Epithelial cell of esophagus (primary cell): ENCODE measurements at regions not wholly inside any gene's neighbourhood (a gene's known extent, or its start where the extent isn't known, plus 50 kb on each side); places are given as distances from the start of the nearest gene placed in this dataset.
"Not testable (repeated sequence)": the region's sequence is repeated elsewhere in the genome, so short reads cannot be mapped to it uniquely, and the experiment has no call there.

Source experiments
- DNase-seq: peaks from one replicate; pipeline ENCODE4 v3.0.0; 2010; ENCODE audit warnings: low read depth
- H3K4me3 ChIP-seq: 2 replicates; pipeline ENCODE4 v1.5.1; 2011; ENCODE audit warnings: mild to moderate bottlenecking, low read length, control low read depth
- TF ChIP-seq, protein P1 (sequence below): IDR thresholded peaks from 2 replicates; pipeline ENCODE4 v1.5.1; 2011; ENCODE audit warnings: low read depth, mild to moderate bottlenecking, low read length, control low read depth, inconsistent platforms; ENCODE audit not compliant: insufficient read depth; ENCODE audit errors: missing control alignments

DNA sequence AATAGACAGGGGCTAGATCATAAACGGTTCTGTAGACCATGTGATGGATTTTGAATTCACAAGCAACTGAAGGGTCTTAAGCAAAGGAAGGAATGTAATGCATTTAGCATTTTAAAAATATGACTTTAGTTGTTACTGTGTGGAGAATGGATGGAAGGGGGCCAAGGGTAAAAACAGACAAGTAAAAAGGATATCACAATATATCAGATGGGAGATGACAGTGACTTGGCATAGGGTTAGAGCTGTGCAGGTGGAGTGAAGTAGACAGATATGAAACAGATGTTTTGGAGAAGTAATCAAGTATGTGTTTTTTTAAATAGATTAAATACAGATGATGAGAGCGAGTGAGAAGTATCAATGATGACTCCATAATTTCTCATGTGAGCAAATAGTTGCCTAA lies 1116.0 kb upstream of the TENM3 start:
- DNase-seq: no peak
- TF ChIP-seq, protein P1, sequence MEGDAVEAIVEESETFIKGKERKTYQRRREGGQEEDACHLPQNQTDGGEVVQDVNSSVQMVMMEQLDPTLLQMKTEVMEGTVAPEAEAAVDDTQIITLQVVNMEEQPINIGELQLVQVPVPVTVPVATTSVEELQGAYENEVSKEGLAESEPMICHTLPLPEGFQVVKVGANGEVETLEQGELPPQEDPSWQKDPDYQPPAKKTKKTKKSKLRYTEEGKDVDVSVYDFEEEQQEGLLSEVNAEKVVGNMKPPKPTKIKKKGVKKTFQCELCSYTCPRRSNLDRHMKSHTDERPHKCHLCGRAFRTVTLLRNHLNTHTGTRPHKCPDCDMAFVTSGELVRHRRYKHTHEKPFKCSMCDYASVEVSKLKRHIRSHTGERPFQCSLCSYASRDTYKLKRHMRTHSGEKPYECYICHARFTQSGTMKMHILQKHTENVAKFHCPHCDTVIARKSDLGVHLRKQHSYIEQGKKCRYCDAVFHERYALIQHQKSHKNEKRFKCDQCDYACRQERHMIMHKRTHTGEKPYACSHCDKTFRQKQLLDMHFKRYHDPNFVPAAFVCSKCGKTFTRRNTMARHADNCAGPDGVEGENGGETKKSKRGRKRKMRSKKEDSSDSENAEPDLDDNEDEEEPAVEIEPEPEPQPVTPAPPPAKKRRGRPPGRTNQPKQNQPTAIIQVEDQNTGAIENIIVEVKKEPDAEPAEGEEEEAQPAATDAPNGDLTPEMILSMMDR: no peak
- H3K4me3 ChIP-seq: no peak overlapping the region

DNA sequence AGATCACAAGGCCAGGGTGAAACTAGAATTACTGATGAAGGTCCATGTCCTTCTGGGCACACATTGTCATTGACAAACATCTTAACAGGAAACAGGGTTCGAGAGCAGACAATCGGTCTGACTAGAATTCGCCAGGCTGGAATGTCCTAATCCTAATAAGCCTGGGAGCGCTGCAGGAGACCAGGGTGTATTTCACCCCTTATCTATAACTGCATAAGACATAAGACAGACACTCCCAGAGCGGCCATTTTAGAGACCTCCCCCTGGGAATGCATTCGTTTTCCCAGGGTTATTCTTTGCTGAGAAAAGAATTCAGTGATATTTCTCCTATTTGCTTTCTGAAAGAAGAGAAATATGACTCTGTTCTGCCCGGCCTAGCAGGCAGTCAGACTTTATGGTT lies 1112.9 kb upstream of the TENM3 start:
- H3K4me3 ChIP-seq, DNase-seq: not testable (repeated sequence)

DNA sequence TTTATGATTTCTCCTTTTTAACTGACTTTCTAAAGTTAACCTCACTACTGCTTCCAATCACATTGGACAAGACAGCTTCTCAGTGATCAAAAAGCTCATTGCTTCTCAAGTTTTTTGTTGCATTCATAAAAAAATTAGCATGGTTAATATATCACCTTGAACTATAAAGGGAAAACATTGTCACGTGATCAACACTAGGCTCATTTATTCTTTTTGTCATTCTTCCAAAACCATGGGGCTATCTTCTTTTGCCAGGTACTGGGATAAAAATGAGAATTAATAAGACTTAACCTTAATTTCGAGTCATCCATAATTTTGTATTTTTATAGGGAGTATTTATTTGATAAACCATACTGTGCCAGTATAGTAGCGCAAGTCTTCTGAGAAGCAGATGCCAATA lies 1105.9 kb upstream of the TENM3 start:
- DNase-seq: no peak
- no peak overlapping the region for H3K4me3 ChIP-seq
- TF ChIP-seq, protein P1: no peak

DNA sequence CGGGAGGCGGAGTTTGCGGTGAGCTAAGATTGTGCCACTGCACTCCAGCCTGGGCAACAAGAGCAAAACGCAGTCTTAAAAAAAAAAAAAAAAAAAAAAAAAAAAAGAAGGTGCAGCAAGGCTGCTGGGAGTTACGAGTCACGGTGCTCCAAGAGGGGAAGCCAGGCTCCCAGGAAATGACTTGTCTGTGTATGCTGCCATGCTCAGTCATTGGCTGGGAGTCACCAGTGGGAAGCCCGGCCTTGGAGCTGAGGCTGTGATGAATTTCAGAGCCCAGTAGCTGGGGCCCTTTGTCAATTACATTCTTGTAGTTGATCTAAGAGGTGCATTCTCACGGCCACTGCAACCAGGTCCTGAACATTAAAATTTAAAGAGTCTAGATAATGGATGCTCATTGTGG lies 1105.1 kb upstream of the TENM3 start:
- H3K4me3 ChIP-seq: no peak overlapping the region
- peak; percentile 10 for DNase-seq
- TF ChIP-seq, protein P1: no peak

DNA sequence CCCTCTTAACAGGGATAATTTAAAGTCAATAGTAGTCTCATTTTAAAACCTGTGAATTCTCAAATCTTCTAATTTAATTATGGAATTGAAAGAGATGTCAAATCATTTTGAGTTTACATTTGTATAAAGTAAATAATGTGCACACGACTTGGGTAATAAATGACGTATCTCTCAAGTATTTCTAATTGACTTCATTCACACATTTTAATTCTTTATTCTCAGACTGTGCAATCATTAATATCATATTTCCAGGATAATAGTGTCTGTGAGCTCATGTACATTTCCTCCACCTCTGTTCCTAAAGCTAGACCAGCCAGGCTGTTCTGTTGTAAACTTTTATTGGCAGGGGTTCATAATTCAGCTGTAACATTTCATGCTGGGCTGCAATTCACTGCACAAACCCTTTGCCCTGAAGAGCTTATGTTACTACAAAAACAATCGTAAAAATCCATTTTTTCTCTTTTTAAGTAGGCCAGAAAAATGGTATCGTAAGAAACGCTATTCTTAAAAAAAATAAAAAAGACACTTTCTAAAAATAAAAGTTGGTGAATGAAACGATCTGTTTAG lies 1103.1 kb upstream of the TENM3 start:
- no peak overlapping the region for H3K4me3 ChIP-seq
- TF ChIP-seq, protein P1: no peak
- no peak for DNase-seq

DNA sequence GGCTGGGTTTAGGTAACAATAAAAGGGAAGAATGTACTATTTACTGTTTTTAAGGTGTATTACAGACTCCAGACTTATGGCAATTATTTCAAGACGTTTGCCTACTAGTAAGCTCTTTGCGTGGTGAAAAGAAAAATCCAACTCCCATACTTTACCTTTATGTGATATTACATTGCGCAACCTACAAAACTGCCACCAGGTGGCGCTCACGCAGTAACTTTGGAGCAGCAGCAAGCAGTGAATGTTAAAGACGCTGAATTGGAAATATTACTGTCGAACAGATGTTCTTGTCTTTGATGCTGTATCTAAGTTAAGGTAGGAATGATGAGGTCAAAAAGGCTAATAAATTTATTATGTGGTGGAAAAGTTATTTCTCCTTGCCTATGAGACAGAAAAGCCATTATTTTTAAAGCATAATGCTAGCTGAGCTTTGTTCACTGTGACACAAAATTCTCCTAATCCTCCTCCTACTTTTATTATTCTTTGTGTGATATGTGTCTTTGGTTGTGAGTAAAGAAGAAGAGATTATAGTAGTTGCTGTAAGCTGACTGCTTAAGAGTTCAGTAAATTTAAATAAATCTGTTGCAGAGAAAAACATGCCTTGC lies 1099.8 kb upstream of the TENM3 start:
- TF ChIP-seq, protein P1: peak; percentile 90
- no peak overlapping the region for H3K4me3 ChIP-seq
- DNase-seq: peak; percentile 80

DNA sequence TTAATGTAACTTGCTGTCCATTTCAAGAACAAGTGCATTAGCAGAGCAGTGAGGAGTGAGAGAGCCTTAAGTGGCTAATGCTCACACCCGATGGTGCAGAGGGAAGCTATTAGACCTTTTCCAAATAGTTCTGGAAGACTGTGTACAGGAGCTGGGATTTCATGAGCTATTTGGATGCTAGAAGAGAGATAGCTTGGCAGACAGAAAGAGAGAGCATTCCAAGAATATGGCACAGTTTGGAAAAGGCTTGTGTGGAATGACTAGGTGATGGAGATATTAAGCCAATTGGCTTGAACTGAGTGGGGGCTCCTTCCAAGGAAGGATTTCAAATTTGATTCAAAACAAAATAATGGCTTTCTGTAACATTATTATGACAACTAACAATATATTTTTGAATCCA lies 1097.2 kb upstream of the TENM3 start:
- no peak for DNase-seq
- TF ChIP-seq, protein P1: no peak
- H3K4me3 ChIP-seq: no peak overlapping the region
